SK-N-SH (cell line): ENCODE measurements at regions not wholly inside any gene's neighbourhood (a gene's known extent, or its start where the extent isn't known, plus 50 kb on each side); places are given as distances from the start of the nearest gene placed in this dataset.

Source experiments
- CTCF ChIA-PET: fragments of 300-600, 350-600 bp; formaldehyde crosslinking; extraction: SDS; loops from one replicate; lab custom pipeline; 2021; lab: Yijun Ruan, JAX
- POLR2A ChIA-PET: fragments of 350-600 bp; sonication (Branson Sonifier 250); formaldehyde crosslinking; extraction: SDS; loops from one replicate; lab custom pipeline; 2020; ENCODE audit warnings: antibody characterized with exemption, inconsistent platforms; lab: Yijun Ruan, JAX
- DNase-seq: peaks from one replicate; pipeline ENCODE4 v3.0.0; 2012
- H2AFZ ChIP-seq: fragments of 200-600 bp; sonication (generic); 2 replicates; pipeline ENCODE4 v1.8.1; 2016; ENCODE audit warnings: antibody characterized with exemption, mild to moderate bottlenecking, low read depth
- H3F3A ChIP-seq: fragments of 200-600 bp; sonication (generic); replicated peaks from 2 replicates; pipeline ENCODE3; 2016; ENCODE audit warnings: antibody characterized with exemption, mild to moderate bottlenecking; ENCODE audit not compliant: insufficient read depth
- H3K27ac ChIP-seq, 2 experiments: fragments of 200-500 bp in 1 of 2; fragments of 200-600 bp in 1 of 2; sonication (Bioruptor generic) in 1 of 2; sonication (generic), shearing (Covaris generic) in 1 of 2; 2 replicates each; pipeline versions ENCODE4 v1.5.1 to v1.6.1; 2014 to 2016; ENCODE audit warnings: low read depth in 2 of 2, inconsistent platforms in 1 of 2, low read length in 1 of 2, mild to moderate bottlenecking in 1 of 2, mixed read lengths in 1 of 2
- H3K27me3 ChIP-seq: fragments of 200-600 bp; sonication (generic), shearing (Covaris generic); 2 replicates; pipeline ENCODE4 v1.6.1; 2016; ENCODE audit warnings: mixed run types; ENCODE audit not compliant: insufficient read depth
- H3K36me3 ChIP-seq, 2 experiments: fragments of 200-500 bp in 1 of 2; fragments of 200-600 bp in 1 of 2; sonication (Bioruptor generic) in 1 of 2; sonication (generic) in 1 of 2; replicated peaks in 1 of 2; 2 replicates each; pipeline versions ENCODE3 to v1.5.1; 2014 to 2016; ENCODE audit warnings: low read length in 1 of 2, mild to moderate bottlenecking in 1 of 2; ENCODE audit not compliant: insufficient read depth in 2 of 2, control insufficient read depth in 1 of 2
- H3K4me1 ChIP-seq, 2 experiments: fragments of 200-500 bp in 1 of 2; fragments of 200-600 bp in 1 of 2; sonication (Bioruptor generic) in 1 of 2; sonication (generic), shearing (Covaris generic) in 1 of 2; 2 replicates each; pipeline versions ENCODE4 v1.5.1 to v1.6.1; 2014 to 2016; ENCODE audit warnings: low read depth in 1 of 2, low read length in 1 of 2, mixed run types in 1 of 2; ENCODE audit not compliant: insufficient read depth in 2 of 2, control insufficient read depth in 1 of 2
- H3K4me2 ChIP-seq: fragments of 200-600 bp; sonication (generic), shearing (Covaris generic); 2 replicates; pipeline ENCODE4 v1.6.1; 2017; ENCODE audit warnings: mixed run types
- H3K4me3 ChIP-seq, 2 experiments: fragments of 200-500 bp in 1 of 2; fragments of 200-600 bp in 1 of 2; sonication (Bioruptor generic) in 1 of 2; sonication (generic), shearing (Covaris generic) in 1 of 2; 2 replicates each; pipeline versions ENCODE4 v1.5.1 to v1.8.1; 2014 to 2016; ENCODE audit warnings: low read depth in 2 of 2, inconsistent platforms in 1 of 2, low read length in 1 of 2, mild to moderate bottlenecking in 1 of 2, mixed read lengths in 1 of 2, moderate library complexity in 1 of 2
- H3K79me2 ChIP-seq: fragments of 200-600 bp; sonication (generic); 2 replicates; pipeline ENCODE4 v1.8.1; 2017; ENCODE audit warnings: mild to moderate bottlenecking; ENCODE audit not compliant: insufficient read depth
- H3K9ac ChIP-seq: fragments of 200-600 bp; sonication (generic); 2 replicates; pipeline ENCODE4 v1.6.1; 2017; ENCODE audit warnings: mixed run types
- H3K9me2 ChIP-seq: fragments of 200-600 bp; sonication (generic); 2 replicates; pipeline ENCODE4 v1.6.1; 2017; ENCODE audit warnings: mixed run types
- H3K9me3 ChIP-seq: fragments of 200-600 bp; sonication (generic); 2 replicates; pipeline ENCODE4 v1.6.1; 2017; ENCODE audit warnings: mixed run types, mild to moderate bottlenecking, moderate library complexity
- H4K20me1 ChIP-seq: fragments of 200-600 bp; sonication (generic); 2 replicates; pipeline ENCODE4 v1.6.1; 2017; ENCODE audit warnings: mild to moderate bottlenecking, mixed run types; ENCODE audit not compliant: insufficient read depth
- CHD2 ChIP-seq: fragments of 150-350 bp; IDR thresholded peaks from 2 replicates; pipeline ENCODE4 v1.6.1; 2018; ENCODE audit warnings: low read length; ENCODE audit not compliant: partially characterized antibody
- ELF1 ChIP-seq: IDR thresholded peaks from 2 replicates; pipeline ENCODE4 v1.4.0; 2012
- EP300 ChIP-seq, 2 experiments: IDR thresholded peaks; 2 replicates each; pipeline versions ENCODE4 v1.4.0 to v1.6.1; 2012; ENCODE audit warnings: borderline replicate concordance in 1 of 2, low read depth in 1 of 2, low read length in 1 of 2
- EZH2phosphoT487 ChIP-seq: fragments of 200-600 bp; sonication (generic); IDR thresholded peaks from 2 replicates; pipeline ENCODE4 v1.6.1; 2017; ENCODE audit warnings: low read depth, mixed run types, mild to moderate bottlenecking, antibody characterized with exemption, moderate library complexity, borderline replicate concordance
- IRF3 ChIP-seq: fragments of 150-350 bp; IDR thresholded peaks from 2 replicates; pipeline ENCODE4 v1.6.1; 2016; ENCODE audit warnings: mild to moderate bottlenecking, low read depth, low read length
- NRF1 ChIP-seq: IDR thresholded peaks from 2 replicates; pipeline ENCODE4 v1.6.1; 2012; ENCODE audit warnings: low read depth, mild to moderate bottlenecking, low read length
- RFX5 ChIP-seq: IDR thresholded peaks from 2 replicates; pipeline ENCODE4 v1.6.1; 2012; ENCODE audit warnings: mild to moderate bottlenecking, improper control_type of control experiment, low read length
- RXRA ChIP-seq: IDR thresholded peaks from 2 replicates; pipeline ENCODE4 v1.4.0; 2012; ENCODE audit warnings: low read depth, mild to moderate bottlenecking, borderline replicate concordance
- SMC3 ChIP-seq: IDR thresholded peaks from 2 replicates; pipeline ENCODE4 v1.6.1; 2012; ENCODE audit warnings: low read depth, low read length, improper control_type of control experiment
- WGBS: methylation state at CpG from one replicate; pipeline ENCODE4 v1.1.6; 2017; ENCODE audit warnings: low lambda C conversion rate; 5-methylcytosine and 5-hydroxymethylcytosine counted together
- TF ChIP-seq, protein P1 (sequence below): fragments of 150-350 bp; IDR thresholded peaks from 2 replicates; pipeline ENCODE4 v1.6.1; 2017; ENCODE audit warnings: antibody characterized with exemption, low read length, low read depth, borderline replicate concordance

DNA sequence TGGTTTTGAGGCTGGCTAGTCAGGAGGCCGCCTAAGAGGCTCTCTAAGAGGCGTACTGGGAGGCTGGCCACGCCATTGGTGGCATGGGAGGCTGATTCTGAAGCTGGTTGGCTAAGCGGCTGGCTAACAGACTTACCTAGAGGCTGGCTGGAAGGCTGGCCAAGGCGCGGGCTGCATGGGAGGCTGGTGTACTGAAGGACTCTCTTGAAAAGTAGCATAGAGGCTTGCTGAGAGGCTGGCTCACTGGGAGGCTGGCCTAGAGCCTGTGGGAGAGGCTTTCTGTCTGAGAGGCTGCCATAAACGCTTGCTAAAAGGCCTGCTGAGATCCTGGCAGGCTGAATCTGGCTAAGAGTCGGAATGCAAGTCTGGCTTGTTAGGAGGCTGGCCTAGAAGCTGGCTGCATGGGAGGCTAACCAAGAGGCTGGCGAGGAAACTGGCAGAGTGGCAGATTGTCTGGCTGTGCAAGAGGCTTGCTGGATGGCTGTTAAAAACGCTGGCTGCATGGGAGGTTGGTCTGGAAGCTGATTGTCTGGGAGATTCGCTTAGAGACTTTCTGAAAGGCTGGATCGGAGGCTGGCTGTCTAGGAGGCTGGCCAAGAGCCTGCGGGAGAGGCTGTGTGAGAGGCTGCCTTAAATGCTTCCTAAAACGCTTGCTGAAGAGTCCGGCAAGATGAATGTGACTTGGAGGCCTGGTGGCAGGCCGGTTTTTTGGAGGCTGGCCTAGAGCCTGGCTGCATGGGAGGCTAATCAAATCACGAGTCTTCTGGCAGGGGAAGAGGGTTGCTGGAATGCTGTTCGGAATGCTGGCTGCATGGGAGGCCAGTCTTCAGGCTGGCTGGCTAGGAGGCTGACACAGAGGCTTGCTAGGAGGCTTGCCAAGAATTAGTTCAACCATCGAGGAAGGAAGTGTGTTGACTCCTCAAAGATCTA is 134.2 kb downstream of the OR13A1 start:
- Histone ChIP-seq H4K20me1 (no peaks in the 10 kb centered on the region), H3K27ac (no peak overlapping the region), H3K9me3 (no peaks in the 10 kb centered on the region), H3K4me1 (no peaks in the 10 kb centered on the region), H3K36me3 (no peaks in the 10 kb centered on the region), H2AFZ (no peak overlapping the region), H3F3A (no peaks in the 10 kb centered on the region), H3K79me2 (no peaks in the 10 kb centered on the region), H3K9me2 (no peaks in the 10 kb centered on the region), H3K4me3 (no peak overlapping the region), H3K27me3 (peaks cover 1% of the 10 kb centered on the region; the same call in 1 of the 2 replicates), H3K4me2 (no peak overlapping the region), H3K9ac (no peak overlapping the region)
- CTCF ChIA-PET: no interaction called here
- POLR2A ChIA-PET: no interaction called here
- no peak for DNase-seq
- WGBS: 15% methylated on average over 13 of the region's 19 CpGs
- TF ChIP-seq ELF1 (no peak), EZH2phosphoT487 (no peak), CHD2 (no peak), IRF3 (no peak), SMC3 (no peak), RXRA (no peak), NRF1 (no peak)
- TF ChIP-seq, protein P1, sequence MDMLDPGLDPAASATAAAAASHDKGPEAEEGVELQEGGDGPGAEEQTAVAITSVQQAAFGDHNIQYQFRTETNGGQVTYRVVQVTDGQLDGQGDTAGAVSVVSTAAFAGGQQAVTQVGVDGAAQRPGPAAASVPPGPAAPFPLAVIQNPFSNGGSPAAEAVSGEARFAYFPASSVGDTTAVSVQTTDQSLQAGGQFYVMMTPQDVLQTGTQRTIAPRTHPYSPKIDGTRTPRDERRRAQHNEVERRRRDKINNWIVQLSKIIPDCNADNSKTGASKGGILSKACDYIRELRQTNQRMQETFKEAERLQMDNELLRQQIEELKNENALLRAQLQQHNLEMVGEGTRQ: no peak

- H3F3A ChIP-seq: no peaks in the 10 kb centered on the region
- CTCF ChIA-PET: no interaction called here
- H3K4me3 ChIP-seq: no peak overlapping the region
- H3K9ac ChIP-seq: no peak overlapping the region
- H3K36me3 ChIP-seq: no peaks in the 10 kb centered on the region
- TF ChIP-seq RFX5: no peak
- no peak for TF ChIP-seq EP300 (IDR thresholded peaks at IDR 0.05; ENCODE audit: borderline replicate concordance in 1 of 2, low read depth in 1 of 2, low read length in 1 of 2)
- no peak overlapping the region for H3K4me2 ChIP-seq
- no peaks in the 10 kb centered on the region; the same call in 1 of the 2 replicates for H3K27me3 ChIP-seq
- no peak for DNase-seq
- no peaks in the 10 kb centered on the region for H3K9me2 ChIP-seq
- POLR2A ChIA-PET: no interaction called here
- no peaks in the 10 kb centered on the region for H3K9me3 ChIP-seq
- H3K27ac ChIP-seq: no peak overlapping the region
- no peak overlapping the region for H2AFZ ChIP-seq
- WGBS: 23% methylated on average over 4 of the region's 4 CpGs
- H4K20me1 ChIP-seq: no peaks in the 10 kb centered on the region
- no peaks in the 10 kb centered on the region for H3K79me2 ChIP-seq
- H3K4me1 ChIP-seq: no peaks in the 10 kb centered on the region
These were observed 132.2 kb downstream of the OR13A1 start for GRCh38 chr10:45183174-45183573.
